Fibroblast of skin of right quadriceps (primary cell): ENCODE measurements at regions not wholly inside any gene's neighbourhood (a gene's known extent, or its start where the extent isn't known, plus 50 kb on each side); places are given as distances from the start of the nearest gene placed in this dataset.

ENCODE experiments used
- DNase-seq: peaks from one replicate; pipeline ENCODE4 v3.0.0-alpha.2; 2013

GRCh38 chr22:48607901-48608662 lies 1219.6 kb downstream of the BRD1 start:
- peak; percentile 70 for DNase-seq

GRCh38 chr22:48606684-48607307 lies 1220.9 kb downstream of the BRD1 start:
- no peak for DNase-seq

- no peak for DNase-seq
These were observed 1221.7 kb downstream of the BRD1 start for GRCh38 chr22:48605856-48606481.

GRCh38 chr22:48605125-48605524 lies 1222.5 kb downstream of the BRD1 start:
- no peak for DNase-seq

GRCh38 chr22:48603621-48604320 lies 1223.9 kb downstream of the BRD1 start:
- DNase-seq: no peak

GRCh38 chr22:48602805-48603518 lies 1224.7 kb downstream of the BRD1 start:
- DNase-seq: no peak

GRCh38 chr22:48600681-48601080 lies 1227.0 kb downstream of the BRD1 start:
- DNase-seq: no peak

- no peak for DNase-seq
These were observed 1227.5 kb downstream of the BRD1 start for GRCh38 chr22:48600171-48600570.

- no peak for DNase-seq
These were observed 1228.3 kb downstream of the BRD1 start for GRCh38 chr22:48599346-48599745.

GRCh38 chr22:48596111-48596850 lies 1231.4 kb downstream of the BRD1 start:
- DNase-seq: no peak

- DNase-seq: no peak
These were observed 1232.2 kb downstream of the BRD1 start for GRCh38 chr22:48595511-48595905.

GRCh38 chr22:48594757-48595510 lies 1232.7 kb downstream of the BRD1 start:
- no peak for DNase-seq

GRCh38 chr22:48594016-48594756 lies 1233.5 kb downstream of the BRD1 start:
- DNase-seq: no peak

- no peak for DNase-seq
These were observed 1234.1 kb downstream of the BRD1 start for GRCh38 chr22:48593551-48593950.

GRCh38 chr22:48592931-48593330 lies 1234.7 kb downstream of the BRD1 start:
- no peak for DNase-seq

GRCh38 chr22:48592488-48592887 lies 1235.2 kb downstream of the BRD1 start:
- DNase-seq: no peak

GRCh38 chr22:48592066-48592345 lies 1235.7 kb downstream of the BRD1 start:
- no peak for DNase-seq

- DNase-seq: no peak
These were observed 1236.2 kb downstream of the BRD1 start for GRCh38 chr22:48591286-48592065.

- DNase-seq: no peak
These were observed 1237.8 kb downstream of the BRD1 start for GRCh38 chr22:48589901-48590300.

- no peak for DNase-seq
These were observed 1238.7 kb downstream of the BRD1 start for GRCh38 chr22:48588878-48589450.
